Loucy (cell line): ENCODE measurements at regions not wholly inside any gene's neighbourhood (a gene's known extent, or its start where the extent isn't known, plus 50 kb on each side); places are given as distances from the start of the nearest gene placed in this dataset.

ENCODE experiments used
- H2AFZ ChIP-seq: fragments of 200-600 bp; sonication (generic); 2 replicates; pipeline ENCODE4 v1.6.0; 2016; ENCODE audit warnings: antibody characterized with exemption, mild to moderate bottlenecking, low read length, moderate library complexity
- H3F3A ChIP-seq: fragments of 200-600 bp; 2 replicates; pipeline ENCODE4 v1.6.0; 2016; ENCODE audit warnings: antibody characterized with exemption, low read depth, mild to moderate bottlenecking
- H3K27me3 ChIP-seq: fragments of 200-600 bp; sonication (generic); 2 replicates; pipeline ENCODE4 v1.6.1; 2014; ENCODE audit warnings: low read length, mild to moderate bottlenecking; ENCODE audit not compliant: insufficient read depth, poor library complexity, severe bottlenecking
- H3K36me3 ChIP-seq: fragments of 200-600 bp; sonication (generic); 2 replicates; pipeline ENCODE4 v1.6.1; 2016; ENCODE audit warnings: low read length; ENCODE audit not compliant: insufficient read depth
- H3K4me1 ChIP-seq: fragments of 200-600 bp; sonication (generic); 2 replicates; pipeline ENCODE4 v1.5.1; 2014; ENCODE audit warnings: low read length, mild to moderate bottlenecking; ENCODE audit not compliant: insufficient read depth, poor library complexity, severe bottlenecking
- H3K4me2 ChIP-seq: fragments of 200-600 bp; sonication (generic); 2 replicates; pipeline ENCODE4 v1.6.0; 2014; ENCODE audit warnings: antibody characterized with exemption, low read length, low read depth, mild to moderate bottlenecking; ENCODE audit not compliant: poor library complexity, severe bottlenecking
- H3K4me3 ChIP-seq: fragments of 200-600 bp; sonication (generic); 2 replicates; pipeline ENCODE4 v1.5.1; 2014; ENCODE audit warnings: low read length, mild to moderate bottlenecking, mixed read lengths; ENCODE audit not compliant: poor library complexity, severe bottlenecking
- H3K79me2 ChIP-seq: fragments of 200-600 bp; sonication (generic); 2 replicates; pipeline ENCODE4 v1.6.1; 2014; ENCODE audit warnings: low read length; ENCODE audit not compliant: insufficient read depth
- H3K9ac ChIP-seq: fragments of 200-600 bp; sonication (generic); 2 replicates; pipeline ENCODE4 v1.6.0; 2014; ENCODE audit warnings: mild to moderate bottlenecking, low read depth, low read length, moderate library complexity; ENCODE audit not compliant: poor library complexity, severe bottlenecking
- H3K9me2 ChIP-seq: fragments of 200-600 bp; sonication (generic); replicated peaks from 2 replicates; pipeline ENCODE4 v1.6.1; 2016; ENCODE audit warnings: low read depth, low read length, mixed read lengths
- H3K9me3 ChIP-seq: fragments of 200-600 bp; sonication (generic); 2 replicates; pipeline ENCODE4 v1.6.1; 2014; ENCODE audit warnings: mild to moderate bottlenecking, antibody characterized with exemption, low read length, low read depth; ENCODE audit not compliant: insufficient read depth
- H4K20me1 ChIP-seq: fragments of 200-600 bp; sonication (generic); 2 replicates; pipeline ENCODE4 v1.6.0; 2014; ENCODE audit warnings: antibody characterized with exemption, low read length, mild to moderate bottlenecking; ENCODE audit not compliant: insufficient read depth, poor library complexity, severe bottlenecking
- CTCF ChIP-seq: fragments of 200-600 bp; sonication (generic); conservative IDR thresholded peaks from 2 replicates; pipeline ENCODE4 v1.5.1; 2014; ENCODE audit warnings: mild to moderate bottlenecking, antibody characterized with exemption, low read length
- EZH2phosphoT487 ChIP-seq: fragments of 200-600 bp; IDR thresholded peaks from 2 replicates; pipeline ENCODE4 v1.6.1; 2018; ENCODE audit warnings: antibody characterized with exemption, mild to moderate bottlenecking, moderate library complexity, borderline replicate concordance

- Histone ChIP-seq H3K9me3 (no peaks in the 10 kb centered on the region), H3K4me1 (peaks cover 42% of the 10 kb centered on the region), H4K20me1 (no peaks in the 10 kb centered on the region), H3K9ac (no peak overlapping the region), H2AFZ (no peak overlapping the region), H3F3A (no peaks in the 10 kb centered on the region), H3K36me3 (no peaks in the 10 kb centered on the region), H3K9me2 (no peaks in the 10 kb centered on the region), H3K4me2 (no peak overlapping the region), H3K4me3 (no peak overlapping the region), H3K27me3 (no peaks in the 10 kb centered on the region), H3K79me2 (no peaks in the 10 kb centered on the region)
- no peak for TF ChIP-seq EZH2phosphoT487
- no peak for TF ChIP-seq CTCF
Measured at GRCh38 chr7:17054836-17055235, 173.1 kb upstream of the AGR3 start.

- H3K4me1 ChIP-seq, result peaks cover 47% of the 10 kb centered on the region
- no peaks in the 10 kb centered on the region for H3K9me2 ChIP-seq
- no peak overlapping the region for H3K9ac ChIP-seq
- TF ChIP-seq EZH2phosphoT487 (no peak), CTCF (no peak)
- no peak overlapping the region for H3K4me3 ChIP-seq
- H4K20me1 ChIP-seq, result no peaks in the 10 kb centered on the region
- H3F3A ChIP-seq, result no peaks in the 10 kb centered on the region
- no peaks in the 10 kb centered on the region for H3K36me3 ChIP-seq
- H3K79me2 ChIP-seq, result no peaks in the 10 kb centered on the region
- H3K4me2 ChIP-seq, result no peak overlapping the region
- no peaks in the 10 kb centered on the region for H3K27me3 ChIP-seq
- no peaks in the 10 kb centered on the region for H3K9me3 ChIP-seq
- H2AFZ ChIP-seq, result peak overlapping the region; percentile 20; the same call in 1 of the 2 replicates
Measured at GRCh38 chr7:17055596-17055995, 173.8 kb upstream of the AGR3 start.

- Histone ChIP-seq H3K27me3 (no peaks in the 10 kb centered on the region), H3K4me2 (peak overlapping the region; percentile 58), H3F3A (no peaks in the 10 kb centered on the region), H4K20me1 (no peaks in the 10 kb centered on the region), H2AFZ (peak overlapping the region; percentile 70), H3K4me3 (no peak overlapping the region), H3K9ac (peak overlapping the region; percentile 51), H3K9me3 (no peaks in the 10 kb centered on the region), H3K4me1 (peaks cover 47% of the 10 kb centered on the region), H3K36me3 (no peaks in the 10 kb centered on the region), H3K9me2 (no peaks in the 10 kb centered on the region), H3K79me2 (no peaks in the 10 kb centered on the region)
- TF ChIP-seq EZH2phosphoT487, result no peak
Measured at GRCh38 chr7:17056491-17057142, 174.8 kb upstream of the AGR3 start.

- Histone ChIP-seq H3K9ac (peak overlapping the region; percentile 51), H3K27me3 (no peaks in the 10 kb centered on the region), H3K4me3 (no peak overlapping the region), H3K4me2 (peak overlapping the region; percentile 58), H2AFZ (peak overlapping the region; percentile 70), H3F3A (no peaks in the 10 kb centered on the region), H3K4me1 (peaks cover 50% of the 10 kb centered on the region), H3K79me2 (no peaks in the 10 kb centered on the region), H3K36me3 (no peaks in the 10 kb centered on the region), H3K9me2 (no peaks in the 10 kb centered on the region), H3K9me3 (no peaks in the 10 kb centered on the region), H4K20me1 (no peaks in the 10 kb centered on the region)
- TF ChIP-seq EZH2phosphoT487 (no peak), CTCF (no peak)
Measured at GRCh38 chr7:17057143-17057509, 175.3 kb upstream of the AGR3 start.
